ENCODE measurements at regions not wholly inside any gene's neighbourhood (a gene's known extent, or its start where the extent isn't known, plus 50 kb on each side); places are given as distances from the start of the nearest gene placed in this dataset.

- no peak overlapping the region for H3K4me3 ChIP-seq (ENCODE audit: low read depth, low read length)
- no peak for TF ChIP-seq CTCF (conservative IDR thresholded peaks at IDR 0.05; ENCODE audit: low read depth, low read length)
- DNase-seq (ENCODE audit: low read depth), result no peak
These were observed 559.1 kb downstream of the CSNK1G3 start for GRCh38 chr5:124071039-124071438.

GRCh38 chr5:124065508-124065907 is 553.5 kb downstream of the CSNK1G3 start:
- H3K4me3 ChIP-seq (ENCODE audit: low read depth, low read length), result no peak overlapping the region
- no peak for DNase-seq (ENCODE audit: low read depth)
- peak; percentile 14 for TF ChIP-seq CTCF (conservative IDR thresholded peaks at IDR 0.05; ENCODE audit: low read depth, low read length)

GRCh38 chr5:124064956-124065355 is 553.0 kb downstream of the CSNK1G3 start:
- DNase-seq (ENCODE audit: low read depth), result no peak
- TF ChIP-seq CTCF (conservative IDR thresholded peaks at IDR 0.05; ENCODE audit: low read depth, low read length), result no peak
- no peak overlapping the region for H3K4me3 ChIP-seq (ENCODE audit: low read depth, low read length)

- no peak for TF ChIP-seq CTCF (conservative IDR thresholded peaks at IDR 0.05; ENCODE audit: low read depth, low read length)
- no peak overlapping the region for H3K4me3 ChIP-seq (ENCODE audit: low read depth, low read length)
- peak; percentile 88 for DNase-seq (ENCODE audit: low read depth)
These were observed 549.7 kb downstream of the CSNK1G3 start for GRCh38 chr5:124061663-124062062.

GRCh38 chr5:124061068-124061430 is 549.1 kb downstream of the CSNK1G3 start:
- no peak overlapping the region for H3K4me3 ChIP-seq (ENCODE audit: low read depth, low read length)
- no peak for TF ChIP-seq CTCF (conservative IDR thresholded peaks at IDR 0.05; ENCODE audit: low read depth, low read length)
- DNase-seq (ENCODE audit: low read depth), result no peak

GRCh38 chr5:124060413-124061067 is 548.6 kb downstream of the CSNK1G3 start:
- TF ChIP-seq CTCF (conservative IDR thresholded peaks at IDR 0.05; ENCODE audit: low read depth, low read length), result no peak
- no peak for DNase-seq (ENCODE audit: low read depth)
- H3K4me3 ChIP-seq (ENCODE audit: low read depth, low read length), result no peak overlapping the region

- H3K4me3 ChIP-seq (ENCODE audit: low read depth, low read length), result no peak overlapping the region
- DNase-seq (ENCODE audit: low read depth), result no peak
- TF ChIP-seq CTCF (conservative IDR thresholded peaks at IDR 0.05; ENCODE audit: low read depth, low read length), result no peak
These were observed 548.0 kb downstream of the CSNK1G3 start for GRCh38 chr5:124060011-124060410.

Data from choroid plexus epithelial cell (primary cell).